Thoracic aorta (tissue), 2 donors: ENCODE measurements at regions not wholly inside any gene's neighbourhood (a gene's known extent, or its start where the extent isn't known, plus 50 kb on each side); places are given as distances from the start of the nearest gene placed in this dataset.

ENCODE experiments used
- ATAC-seq: fragments of 150-250 bp; one replicate; pipeline ENCODE4 v1.8.0; 2017; ENCODE audit warnings: low read depth; ENCODE audit not compliant: insufficient number of reproducible peaks, low FRiP score
- DNase-seq: peaks from one replicate; pipeline ENCODE4 v3.0.0-alpha.2; 2020; ENCODE audit warnings: low spot score
- H3K27ac ChIP-seq, 2 donors: fragments of 200-600 bp; sonication (generic); 1 replicate in 1 of 2; 2 replicates in 1 of 2; pipeline ENCODE4 v1.5.1; 2016; ENCODE audit warnings: mild to moderate bottlenecking in 2 of 2, moderate library complexity in 2 of 2
- H3K27me3 ChIP-seq: fragments of 200-600 bp; sonication (generic); replicated peaks from 2 replicates; pipeline ENCODE4 v1.6.0; 2016; ENCODE audit warnings: mild to moderate bottlenecking; ENCODE audit not compliant: insufficient read depth
- H3K36me3 ChIP-seq: fragments of 200-600 bp; sonication (generic); one replicate; pipeline ENCODE4 v1.5.1; 2016
- H3K4me1 ChIP-seq, 2 donors: fragments of 200-600 bp; sonication (generic); 1 replicate in 1 of 2; 2 replicates in 1 of 2; pipeline versions ENCODE4 v1.5.1 to v1.6.0; 2016; ENCODE audit warnings: low read depth in 2 of 2, mild to moderate bottlenecking in 1 of 2; ENCODE audit not compliant: control insufficient read depth in 1 of 2
- H3K4me3 ChIP-seq: fragments of 200-600 bp; sonication (generic); 2 replicates; pipeline ENCODE4 v1.5.1; 2016; ENCODE audit warnings: mild to moderate bottlenecking
- H3K9me3 ChIP-seq: fragments of 200-600 bp; sonication (generic); 2 replicates; pipeline ENCODE4 v1.5.1; 2016
- TF ChIP-seq, protein P1 (sequence below): fragments of 200-600 bp; sonication (generic); IDR thresholded peaks from one replicate; pipeline ENCODE4 v1.5.1; 2019; ENCODE audit warnings: antibody characterized with exemption

GRCh38 chr21:43275421-43276211 lies 106.8 kb downstream of the CRYAA start:
- Histone ChIP-seq H3K27ac (no peak overlapping the region), H3K4me3 (no peak overlapping the region), H3K4me1 (no peaks in the 10 kb centered on the region), H3K36me3 (no peaks in the 10 kb centered on the region), H3K9me3 (no peaks in the 10 kb centered on the region), H3K27me3 (no peaks in the 10 kb centered on the region)
- no peak for ATAC-seq
- TF ChIP-seq, protein P1, sequence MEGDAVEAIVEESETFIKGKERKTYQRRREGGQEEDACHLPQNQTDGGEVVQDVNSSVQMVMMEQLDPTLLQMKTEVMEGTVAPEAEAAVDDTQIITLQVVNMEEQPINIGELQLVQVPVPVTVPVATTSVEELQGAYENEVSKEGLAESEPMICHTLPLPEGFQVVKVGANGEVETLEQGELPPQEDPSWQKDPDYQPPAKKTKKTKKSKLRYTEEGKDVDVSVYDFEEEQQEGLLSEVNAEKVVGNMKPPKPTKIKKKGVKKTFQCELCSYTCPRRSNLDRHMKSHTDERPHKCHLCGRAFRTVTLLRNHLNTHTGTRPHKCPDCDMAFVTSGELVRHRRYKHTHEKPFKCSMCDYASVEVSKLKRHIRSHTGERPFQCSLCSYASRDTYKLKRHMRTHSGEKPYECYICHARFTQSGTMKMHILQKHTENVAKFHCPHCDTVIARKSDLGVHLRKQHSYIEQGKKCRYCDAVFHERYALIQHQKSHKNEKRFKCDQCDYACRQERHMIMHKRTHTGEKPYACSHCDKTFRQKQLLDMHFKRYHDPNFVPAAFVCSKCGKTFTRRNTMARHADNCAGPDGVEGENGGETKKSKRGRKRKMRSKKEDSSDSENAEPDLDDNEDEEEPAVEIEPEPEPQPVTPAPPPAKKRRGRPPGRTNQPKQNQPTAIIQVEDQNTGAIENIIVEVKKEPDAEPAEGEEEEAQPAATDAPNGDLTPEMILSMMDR, result no peak
- no peak for DNase-seq

DNA sequence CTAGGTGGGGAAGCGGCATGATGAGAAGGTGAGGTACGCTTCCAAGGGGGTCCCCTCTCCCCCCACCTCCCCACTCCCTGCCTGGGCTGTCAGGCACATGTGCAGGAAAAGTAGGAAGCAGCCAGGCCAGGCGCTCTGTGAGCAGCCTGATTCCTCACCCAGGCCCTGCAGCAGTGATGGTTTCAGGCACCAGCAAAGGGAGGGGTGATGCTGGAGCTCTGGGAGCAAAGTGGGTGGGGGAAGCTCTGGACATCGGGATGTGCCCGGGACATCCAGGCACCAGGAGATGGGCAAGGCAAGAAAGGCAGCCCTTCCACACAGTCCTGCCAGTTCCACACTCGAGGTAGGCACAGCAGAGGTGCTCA lies 106.1 kb downstream of the CRYAA start:
- Histone ChIP-seq H3K9me3 (no peaks in the 10 kb centered on the region), H3K36me3 (no peaks in the 10 kb centered on the region), H3K4me1 (no peaks in the 10 kb centered on the region), H3K27ac (no peak overlapping the region), H3K4me3 (no peak overlapping the region), H3K27me3 (no peaks in the 10 kb centered on the region)
- ATAC-seq (no peak), DNase-seq (no peak)
- TF ChIP-seq, protein P1, result no peak

GRCh38 chr21:43274022-43274945 lies 105.5 kb downstream of the CRYAA start:
- H3K9me3 ChIP-seq, result no peaks in the 10 kb centered on the region
- DNase-seq (no peak), ATAC-seq (no peak)
- H3K27ac ChIP-seq, result no peak overlapping the region
- no peak overlapping the region for H3K4me3 ChIP-seq
- no peaks in the 10 kb centered on the region for H3K4me1 ChIP-seq
- H3K36me3 ChIP-seq, result no peaks in the 10 kb centered on the region
- H3K27me3 ChIP-seq, result no peaks in the 10 kb centered on the region
- TF ChIP-seq, protein P1, result no peak

DNA sequence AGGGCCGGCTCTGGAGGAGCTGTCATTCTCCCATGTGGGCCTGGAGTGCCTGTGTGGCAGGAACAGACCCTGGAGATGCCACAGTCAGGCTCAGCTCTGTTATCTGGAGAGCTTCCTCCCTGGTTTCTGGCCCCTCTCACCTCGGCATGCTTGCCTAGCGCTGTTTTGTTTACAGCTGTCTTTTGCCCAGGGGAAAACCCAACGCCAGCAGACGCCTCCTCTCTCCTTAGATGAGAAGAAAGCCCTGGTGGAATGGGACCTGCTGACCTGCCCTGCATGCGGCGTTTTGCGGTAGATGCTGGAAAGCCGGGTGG lies 104.9 kb downstream of the CRYAA start:
- no peaks in the 10 kb centered on the region for H3K36me3 ChIP-seq
- no peaks in the 10 kb centered on the region for H3K4me1 ChIP-seq
- DNase-seq, result no peak
- no peaks in the 10 kb centered on the region for H3K27me3 ChIP-seq
- TF ChIP-seq, protein P1, result no peak
- H3K4me3 ChIP-seq, result no peak overlapping the region
- no peaks in the 10 kb centered on the region for H3K9me3 ChIP-seq
- no peak for ATAC-seq
- H3K27ac ChIP-seq, result no peak overlapping the region

DNA sequence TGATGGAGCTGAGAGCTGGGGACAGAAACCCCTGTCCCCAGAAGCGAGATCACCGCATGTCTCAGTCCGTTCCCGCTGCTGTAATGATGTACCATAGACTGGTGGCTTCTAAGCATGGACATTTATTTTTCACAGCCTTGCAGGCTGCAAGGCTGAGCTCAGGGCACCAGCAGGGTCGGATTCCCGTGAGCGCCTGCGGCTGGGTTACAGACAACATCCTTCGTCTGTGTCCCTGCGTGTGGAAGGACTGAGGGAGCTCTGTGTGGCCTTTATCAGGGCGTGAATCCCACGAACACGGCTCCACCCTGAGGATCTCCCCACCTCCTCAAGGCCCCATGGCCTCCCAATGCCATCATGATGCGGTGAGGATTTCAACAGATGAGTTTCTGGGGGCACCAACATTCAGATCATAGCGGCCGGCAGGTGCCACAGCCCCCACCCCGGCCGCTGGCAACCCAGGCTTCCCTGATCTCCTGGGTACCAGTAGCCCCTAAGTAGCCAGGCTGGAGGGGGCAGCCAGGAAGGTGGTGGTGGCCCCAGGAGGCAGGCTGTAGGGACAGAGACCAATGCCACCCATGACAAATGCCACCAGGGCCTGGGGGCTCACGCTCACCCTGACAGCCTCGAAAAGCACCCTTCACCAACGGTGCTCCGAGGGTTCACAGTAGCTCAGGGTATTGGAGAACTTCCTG lies 104.4 kb downstream of the CRYAA start:
- Histone ChIP-seq H3K4me1 (no peaks in the 10 kb centered on the region), H3K27me3 (no peaks in the 10 kb centered on the region), H3K27ac (no peak overlapping the region), H3K36me3 (no peaks in the 10 kb centered on the region), H3K9me3 (no peaks in the 10 kb centered on the region), H3K4me3 (no peak overlapping the region)
- TF ChIP-seq, protein P1, result no peak
- DNase-seq, result no peak
- no peak for ATAC-seq
